ENCODE measurements at regions not wholly inside any gene's neighbourhood (a gene's known extent, or its start where the extent isn't known, plus 50 kb on each side); places are given as distances from the start of the nearest gene placed in this dataset.

GRCh38 chr1:238790882-238791281, 595.5 kb upstream of the CHRM3 start:
- H3K79me2 ChIP-seq (ENCODE audit: control insufficient read depth, insufficient read depth, low read length) = no peaks in the 10 kb centered on the region
- FAIRE-seq = no peak
- H3K4me2 ChIP-seq (ENCODE audit: insufficient read depth, low read length) = no peak overlapping the region
- intact Hi-C loops (cut with micrococcal nuclease) = no loop called here
- H3K9me1 ChIP-seq (replicated peaks; ENCODE audit: control insufficient read depth, extremely low read depth, insufficient read depth, low read length) = no peaks in the 10 kb centered on the region
- DNase-seq (ENCODE audit: low read depth, low spot score) = no peak
- POLR2A ChIA-PET = no interaction called here
- no peak overlapping the region for H3K27ac ChIP-seq (ENCODE audit: insufficient read depth, low read depth, low read length)
- TF ChIP-seq POLR2A (IDR thresholded peaks at IDR 0.05; ENCODE audit: low read depth, low read length) (no peak), FOS (IDR thresholded peaks at IDR 0.05; ENCODE audit: borderline replicate concordance, insufficient read depth, low read length) (no peak), JUN (IDR thresholded peaks at IDR 0.05; ENCODE audit: borderline replicate concordance, insufficient read depth, insufficient read length, low read depth) (no peak), POLR2AphosphoS5 (IDR thresholded peaks at IDR 0.05; ENCODE audit: insufficient read depth, low read depth, low read length) (no peak), EZH2 (IDR thresholded peaks at IDR 0.05; ENCODE audit: borderline replicate concordance, low read depth, low read length, severe bottlenecking) (no peak), GATA2 (IDR thresholded peaks at IDR 0.05; ENCODE audit: insufficient read depth, insufficient read length, low read depth, low read length) (no peak), MYC (IDR thresholded peaks at IDR 0.05; ENCODE audit: low read depth, low read length) (no peak), CTCF (IDR thresholded peaks at IDR 0.05; ENCODE audit: extremely low read depth in 1 of 2, insufficient read depth in 1 of 2, low read depth in 1 of 2, low read length in 2 of 2) (no peak)
- TF ChIP-seq, protein P1, sequence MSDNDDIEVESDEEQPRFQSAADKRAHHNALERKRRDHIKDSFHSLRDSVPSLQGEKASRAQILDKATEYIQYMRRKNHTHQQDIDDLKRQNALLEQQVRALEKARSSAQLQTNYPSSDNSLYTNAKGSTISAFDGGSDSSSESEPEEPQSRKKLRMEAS (IDR thresholded peaks at IDR 0.05; ENCODE audit: insufficient read depth, insufficient read length) = no peak
- no peak overlapping the region for H2AFZ ChIP-seq (ENCODE audit: low read depth, low read length)
- BruUV-seq (replicated peaks) = no TSS peak
- H3K36me3 ChIP-seq (ENCODE audit: control insufficient read depth in 2 of 2, extremely low read depth in 1 of 2, insufficient read depth in 2 of 2, low read length in 2 of 2) = no peaks in the 10 kb centered on the region
- H3K4me3 ChIP-seq (replicated peaks in 1 of 3; ENCODE audit: insufficient read depth in 1 of 3, low read depth in 1 of 3, low read length in 3 of 3) = no peak overlapping the region
- H3K9me3 ChIP-seq (replicated peaks; ENCODE audit: control insufficient read depth, insufficient read depth, low read length) = peaks cover 2% of the 10 kb centered on the region
- no peaks in the 10 kb centered on the region for H4K20me1 ChIP-seq (replicated peaks; ENCODE audit: control insufficient read depth, extremely low read depth, insufficient read depth, low read length)
- no peaks in the 10 kb centered on the region for H3K27me3 ChIP-seq (ENCODE audit: control insufficient read depth in 2 of 2, insufficient read depth in 2 of 2, low read length in 2 of 2)
- H3K9ac ChIP-seq (replicated peaks; ENCODE audit: extremely low read depth, insufficient read depth, low read length) = no peak overlapping the region
- CTCF ChIA-PET = no interaction called here
- H3K4me1 ChIP-seq (ENCODE audit: control insufficient read depth, extremely low read depth, insufficient read depth, low read length) = no peaks in the 10 kb centered on the region
- dilution Hi-C loops (cut with MboI; ENCODE audit: extremely low pct_ligation_motif_present, low sequenced_read_pairs) = no loop called here

Data from endothelial cell of umbilical vein (primary cell).